ENCODE measurements at regions not wholly inside any gene's neighbourhood (a gene's known extent, or its start where the extent isn't known, plus 50 kb on each side); places are given as distances from the start of the nearest gene placed in this dataset.

DNA sequence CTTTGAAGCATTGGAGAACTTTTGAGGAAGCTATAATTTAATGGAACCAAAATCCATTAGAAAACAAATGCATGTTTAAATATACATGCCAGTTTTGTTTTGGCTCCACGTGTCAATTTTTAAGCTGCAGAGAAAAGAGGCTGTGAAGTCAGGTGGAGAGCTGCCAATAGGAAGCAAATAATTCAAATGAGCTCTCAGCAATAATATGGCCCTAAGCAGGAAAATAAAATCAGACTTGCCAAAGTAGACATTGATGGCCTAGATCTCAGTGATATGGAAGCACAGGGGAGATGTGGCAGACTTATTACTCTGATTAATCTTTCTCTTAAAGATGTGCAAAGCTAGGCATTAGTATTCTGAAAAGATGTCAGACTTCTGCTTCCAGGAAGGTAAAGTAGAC, 769.8 kb upstream of the NDST4 start:
- DNase-seq: no peak

DNA sequence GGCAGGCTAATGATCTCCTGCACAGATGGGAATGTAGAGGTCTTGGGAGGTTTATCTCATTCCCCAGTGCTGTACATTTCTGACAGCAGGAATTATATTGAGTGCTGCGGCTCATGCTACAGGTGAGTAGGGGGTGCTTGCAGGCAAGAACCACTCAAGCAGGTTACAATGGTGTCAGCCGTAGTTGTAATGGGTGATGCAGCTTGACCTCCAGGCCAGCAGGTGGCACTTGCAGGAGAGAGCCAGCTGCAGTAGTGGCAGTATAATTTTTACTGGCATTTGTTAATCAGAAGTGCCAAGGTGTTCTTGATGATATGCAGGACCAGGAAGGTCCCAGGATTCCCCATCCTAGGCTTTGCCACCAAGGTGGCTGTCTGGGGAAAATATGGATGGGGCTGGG, 759.6 kb upstream of the NDST4 start:
- DNase-seq: no peak

DNA sequence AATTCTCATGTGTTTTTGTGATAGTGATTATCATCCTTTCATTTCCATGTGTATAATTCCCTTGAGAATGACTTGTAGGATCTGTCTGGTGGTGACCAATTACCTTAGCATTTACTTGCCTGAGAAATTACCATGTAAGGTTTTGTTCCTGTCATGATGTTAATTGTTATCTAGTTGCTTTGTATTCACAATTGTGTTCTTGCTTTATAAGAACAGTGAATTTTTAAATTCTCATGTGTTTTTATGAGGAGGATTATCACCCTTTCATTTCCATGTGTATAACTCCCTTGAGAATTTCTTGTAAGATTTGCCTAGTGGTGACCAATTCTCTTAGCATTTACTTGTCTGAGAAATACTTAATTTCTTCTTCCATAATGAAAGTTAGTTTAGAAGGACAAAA, 758.2 kb upstream of the NDST4 start:
- no peak for DNase-seq

DNA sequence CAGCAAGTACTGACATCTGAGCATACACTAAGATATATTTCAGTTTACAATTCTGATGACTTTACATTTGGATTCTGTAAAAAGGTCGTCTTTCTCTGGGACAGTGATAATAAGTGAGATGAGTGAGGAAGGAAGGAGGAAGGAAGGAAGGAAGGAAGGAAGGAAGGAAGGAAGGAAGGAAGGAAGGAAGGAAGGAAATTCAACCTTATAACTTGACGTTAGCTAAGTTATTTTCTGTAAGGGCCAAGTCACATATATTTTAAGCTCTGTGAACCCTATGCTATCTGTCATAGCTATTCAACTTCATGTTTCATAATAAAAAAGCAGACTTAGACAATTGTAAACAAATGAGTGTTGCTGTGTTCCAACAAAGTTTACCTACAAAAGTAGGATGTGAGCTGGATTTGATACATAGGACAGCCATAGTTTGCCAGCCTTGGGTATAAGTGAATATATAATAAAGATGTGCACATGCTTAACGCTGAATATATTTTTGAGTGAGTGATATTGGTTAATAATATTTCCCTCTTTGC, 753.0 kb upstream of the NDST4 start:
- no peak for DNase-seq

DNA sequence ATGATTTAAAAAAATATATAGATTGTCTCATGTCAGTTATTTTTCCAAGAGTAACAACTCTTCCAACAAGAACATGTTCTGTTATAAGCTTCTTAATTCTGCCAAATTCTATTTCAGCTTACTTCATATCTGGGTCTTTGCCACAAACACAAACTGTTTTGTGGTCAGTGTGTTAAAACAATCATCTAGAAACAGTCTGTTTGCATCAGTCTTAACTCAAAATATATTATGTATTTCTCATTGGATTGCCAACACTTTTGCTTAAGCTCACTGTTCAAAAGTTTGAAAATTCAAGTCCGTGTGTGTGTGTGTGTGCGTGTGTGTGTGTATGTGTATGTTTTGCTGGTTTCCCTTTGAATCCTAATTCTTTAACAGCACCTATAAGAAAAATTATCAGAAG, 752.3 kb upstream of the NDST4 start:
- no peak for DNase-seq

DNA sequence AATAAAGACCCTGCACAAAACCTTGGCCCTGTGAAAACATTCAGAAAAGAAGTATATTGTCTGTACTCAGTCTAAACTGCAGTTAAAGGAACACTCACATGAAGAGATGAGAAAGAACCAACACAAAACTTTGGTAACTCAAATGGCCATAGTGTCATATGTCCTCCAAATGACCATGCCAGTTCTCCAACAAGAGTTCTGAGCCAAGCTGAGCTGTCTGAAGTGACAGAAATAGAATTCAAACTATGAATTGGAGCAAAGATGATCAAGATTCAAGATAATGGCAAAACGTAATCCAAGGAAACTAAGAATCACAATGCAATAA, 739.3 kb upstream of the NDST4 start:
- DNase-seq: no peak

DNA sequence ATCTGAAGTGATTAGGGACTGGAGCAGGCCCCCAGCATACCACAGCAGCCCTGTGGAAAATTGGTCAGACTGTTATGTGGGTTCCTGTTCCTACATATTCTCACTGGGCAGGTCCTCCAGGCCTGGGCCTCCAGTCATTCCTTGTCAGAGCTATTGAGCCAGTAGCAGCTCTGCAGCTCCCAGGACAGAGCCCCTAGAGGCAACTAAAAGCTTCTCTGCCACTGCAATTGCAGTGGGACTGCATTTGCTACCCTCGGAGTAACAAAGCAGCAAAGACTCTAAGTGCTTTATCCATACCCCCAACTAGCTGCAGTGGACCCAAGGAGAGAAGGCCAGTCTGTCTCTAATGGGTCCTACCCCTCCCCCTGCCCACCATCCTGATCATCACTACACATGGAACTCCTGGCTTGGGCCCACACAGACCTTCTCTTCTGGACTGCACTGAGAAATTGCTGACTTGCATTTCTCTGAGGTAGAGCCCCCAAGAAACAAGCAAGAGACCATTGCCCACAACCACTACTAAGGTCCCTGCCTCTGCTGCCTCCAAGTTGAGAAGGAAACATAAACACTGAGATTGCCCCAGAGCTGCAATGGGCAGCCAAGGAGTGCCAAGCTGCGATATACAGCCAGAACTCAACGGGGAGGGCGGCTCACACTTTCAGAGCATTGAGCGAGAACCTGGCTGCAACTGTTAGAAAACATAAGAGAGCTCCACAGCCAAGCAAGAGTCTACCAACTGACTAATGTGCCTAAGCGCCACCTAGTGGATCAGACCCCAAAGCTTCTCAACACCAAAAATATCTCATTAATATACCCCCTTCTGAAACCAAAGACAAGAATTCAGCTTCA, 738.7 kb upstream of the NDST4 start:
- DNase-seq: peak; percentile 3

DNA sequence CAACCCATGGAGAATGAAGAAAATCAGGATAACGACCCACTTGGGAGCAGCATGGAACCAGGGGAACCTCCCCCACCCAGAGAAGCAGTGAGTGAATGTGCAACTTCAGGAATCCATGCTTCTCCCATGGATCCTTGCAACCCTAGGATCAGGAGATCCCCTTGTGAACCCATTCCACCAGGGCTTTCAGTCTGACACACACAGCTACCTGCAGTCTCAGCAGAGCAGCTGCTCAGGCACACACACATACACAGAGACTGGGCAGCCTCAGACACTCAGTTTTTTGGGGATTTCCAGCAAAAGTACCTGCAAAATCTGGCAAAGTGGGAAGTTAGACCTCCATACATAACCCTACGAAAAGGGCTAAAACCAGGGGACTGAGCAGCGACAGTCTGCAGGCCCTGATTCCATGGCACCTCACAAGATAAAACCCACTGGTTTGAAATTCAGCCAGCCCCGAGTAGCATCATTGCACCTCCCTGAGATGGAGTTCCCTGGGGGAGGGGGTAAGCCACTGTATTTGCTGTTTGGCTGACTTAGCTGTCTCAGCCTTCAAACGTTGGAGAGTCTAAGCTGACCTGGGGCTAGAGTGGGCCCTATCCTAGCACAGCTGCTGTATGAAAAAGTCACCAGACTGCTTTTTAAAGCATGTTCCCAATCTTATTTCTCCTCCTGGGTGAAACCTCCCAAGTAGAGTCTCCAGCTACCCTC, 737.5 kb upstream of the NDST4 start:
- DNase-seq: no peak

DNA sequence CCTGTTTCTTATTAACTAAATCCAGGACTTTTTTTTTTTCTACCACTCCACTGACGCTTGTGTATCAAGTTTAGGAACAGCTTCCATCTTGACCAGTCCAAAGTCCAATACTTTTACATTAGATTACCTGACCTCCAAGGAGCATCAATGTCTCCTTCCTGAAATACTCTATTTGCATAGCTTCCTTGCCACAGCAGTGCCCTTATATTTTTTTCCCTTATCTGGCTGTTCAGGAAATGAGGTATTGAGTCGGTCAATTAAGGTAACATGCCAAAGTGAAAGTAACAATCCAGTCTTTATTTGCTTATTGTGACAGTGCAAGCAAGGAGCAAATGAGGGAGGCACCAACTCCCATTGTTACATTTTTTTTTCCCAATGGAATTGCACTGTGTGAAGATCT, 730.8 kb upstream of the NDST4 start:
- no peak for DNase-seq

DNA sequence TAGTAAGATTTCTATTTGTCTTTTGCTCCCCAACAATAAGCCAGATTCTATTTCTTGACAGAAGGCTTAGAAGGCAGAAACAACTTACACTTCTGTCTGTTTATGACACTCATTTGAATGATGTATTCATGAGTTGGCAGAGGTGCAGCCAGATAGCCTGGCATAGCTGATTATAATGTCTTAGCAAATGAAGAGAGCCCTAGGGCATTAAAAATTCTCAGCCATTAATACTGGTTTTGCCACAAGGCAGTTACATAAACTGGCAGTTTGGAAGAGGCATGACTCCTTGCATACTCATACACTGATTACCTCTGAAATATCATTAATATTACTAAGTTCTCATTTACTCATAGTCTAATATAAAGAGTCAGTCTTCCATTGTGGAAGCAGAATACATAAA, 728.5 kb upstream of the NDST4 start:
- no peak for DNase-seq

DNA sequence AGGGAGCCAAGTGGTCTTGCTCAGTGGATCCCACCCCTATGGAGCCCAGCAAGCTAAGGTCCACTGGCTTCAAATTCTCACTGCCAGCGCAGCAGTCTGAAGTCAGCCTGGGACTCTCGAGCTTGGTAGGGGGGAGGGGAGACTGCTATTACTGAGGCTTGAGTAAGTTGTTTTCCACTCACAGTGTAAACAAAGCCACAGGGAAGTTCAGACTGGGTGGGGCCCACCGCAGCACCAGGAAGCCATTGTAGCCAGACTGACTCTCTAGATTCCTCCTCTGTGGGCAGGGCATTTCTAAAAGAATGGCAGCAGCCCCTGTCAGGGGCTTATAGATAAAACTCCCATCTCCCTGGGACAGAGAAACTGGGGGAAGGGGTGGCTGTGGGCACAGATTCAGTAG, 721.0 kb upstream of the NDST4 start:
- no peak for DNase-seq

DNA sequence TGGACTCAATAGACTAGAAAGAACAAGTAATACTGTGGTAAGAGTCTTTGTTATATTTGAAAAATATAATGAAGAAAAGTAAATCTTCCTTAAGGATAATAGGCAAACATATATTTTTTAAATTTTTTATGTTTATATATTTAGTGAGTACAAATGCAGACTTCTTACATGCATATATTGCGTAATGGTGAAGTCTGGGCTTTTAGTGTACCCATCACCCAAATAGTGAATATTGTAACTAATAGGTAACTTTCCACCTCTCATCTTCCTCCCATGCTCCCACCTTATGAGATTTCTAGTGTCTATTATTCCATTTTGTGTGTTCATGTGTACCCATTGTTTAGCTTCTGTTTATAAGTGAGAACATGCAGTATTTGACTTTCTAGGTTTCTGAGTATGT, 711.2 kb upstream of the NDST4 start:
- no peak for DNase-seq

DNA sequence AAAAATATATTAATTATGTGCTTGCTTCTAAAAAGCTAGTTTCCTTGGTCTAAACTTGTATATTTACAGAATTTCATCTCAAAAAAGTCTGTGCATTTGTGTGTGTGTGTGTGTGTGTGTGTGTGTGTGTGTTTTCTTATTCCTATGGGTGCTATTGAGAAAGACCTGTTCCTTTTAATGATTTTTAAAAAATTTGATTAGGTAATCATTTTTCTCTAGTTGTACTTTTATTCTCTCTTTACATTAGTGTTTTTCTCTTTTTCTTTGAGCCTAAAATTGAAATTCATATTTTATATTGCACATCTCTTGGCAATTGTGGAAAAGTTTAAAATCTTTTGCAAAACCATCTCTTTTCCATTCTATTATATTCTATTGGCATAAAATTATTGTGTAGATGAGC, 690.4 kb upstream of the NDST4 start:
- DNase-seq: no peak

DNA sequence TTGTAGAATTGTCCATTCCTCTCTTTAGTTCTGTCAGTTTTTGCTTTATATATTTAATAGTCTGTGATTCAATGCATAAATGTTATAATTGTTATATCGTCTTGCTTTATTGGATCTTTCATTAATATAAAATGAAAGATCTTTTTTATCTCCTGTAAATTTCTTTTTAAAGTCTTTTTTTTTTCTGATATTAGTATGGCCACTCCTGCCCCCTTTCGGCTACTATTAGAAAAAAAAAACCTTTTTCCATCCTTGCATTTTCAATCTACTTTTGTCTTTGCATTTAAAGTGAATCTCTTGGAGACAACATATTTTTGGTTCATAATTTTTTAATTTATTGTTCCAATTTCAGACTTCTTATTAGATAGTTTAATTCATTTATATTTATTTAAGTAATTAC, 677.4 kb upstream of the NDST4 start:
- no peak for DNase-seq

DNA sequence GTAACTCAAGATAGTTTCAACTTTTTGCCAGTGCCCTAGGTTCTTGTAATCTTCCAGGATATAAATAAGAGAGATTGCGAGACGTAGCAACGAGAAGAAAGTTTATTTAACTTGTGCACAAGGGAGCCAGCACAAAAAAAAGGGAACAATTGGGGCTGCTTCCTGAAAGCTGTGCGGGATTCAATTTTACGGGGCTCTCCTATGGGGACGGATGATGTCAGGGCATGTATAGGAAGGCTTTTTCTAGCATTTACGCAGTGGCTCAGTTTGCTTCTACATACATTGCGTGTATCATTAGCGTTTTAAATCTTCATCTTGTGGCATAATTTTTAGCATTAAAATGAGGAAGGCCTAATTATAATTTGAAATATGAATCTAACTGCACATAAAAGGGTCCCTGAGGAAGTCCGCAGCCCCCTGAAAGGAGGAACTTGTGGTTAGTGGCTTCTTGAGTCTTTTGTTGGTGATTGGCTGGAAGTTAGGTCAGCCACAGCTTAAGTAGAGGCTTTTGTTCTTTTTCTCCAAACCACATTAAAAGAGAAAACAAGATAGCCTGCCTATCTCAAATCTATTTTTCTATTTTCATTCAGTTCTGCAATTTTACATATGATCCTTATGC, 668.2 kb upstream of the NDST4 start:
- no peak for DNase-seq

DNA sequence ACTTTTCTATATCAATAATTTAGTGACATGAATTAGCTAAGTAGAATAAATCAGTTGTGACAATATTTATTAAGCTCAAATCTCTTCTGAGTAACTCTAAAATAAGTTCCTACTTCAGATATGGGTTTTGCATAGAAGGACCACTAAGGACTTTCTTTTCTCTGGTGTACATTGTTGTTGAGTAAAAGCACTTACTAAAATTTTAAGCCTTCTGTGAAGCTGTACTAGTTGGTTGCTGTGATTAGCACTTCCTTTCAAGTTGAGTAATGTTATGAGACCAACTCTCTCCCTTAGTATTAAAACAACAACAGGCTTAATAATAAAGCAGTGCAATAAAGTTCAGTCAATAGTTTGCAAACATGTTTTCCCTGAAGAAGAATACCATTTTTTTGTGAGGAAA, 667.4 kb upstream of the NDST4 start:
- DNase-seq: no peak

DNA sequence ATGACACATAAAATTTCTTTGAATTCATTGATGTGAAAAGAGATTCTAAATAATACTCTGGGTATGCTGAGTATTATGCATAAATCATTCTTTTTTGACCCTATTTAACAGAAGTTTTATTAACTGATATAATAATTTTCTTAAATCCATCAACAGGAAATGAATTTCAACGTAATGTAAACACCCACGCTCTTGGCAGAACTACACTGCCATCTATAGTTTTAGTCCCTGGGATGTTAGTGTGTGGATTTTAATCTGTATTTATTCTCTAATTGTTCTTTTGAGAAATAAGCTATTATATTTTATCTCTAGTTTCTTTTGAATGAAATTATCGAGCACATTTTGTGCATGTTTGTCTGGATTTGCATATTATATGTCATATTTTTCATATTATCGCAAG, 666.8 kb upstream of the NDST4 start:
- no peak for DNase-seq

DNA sequence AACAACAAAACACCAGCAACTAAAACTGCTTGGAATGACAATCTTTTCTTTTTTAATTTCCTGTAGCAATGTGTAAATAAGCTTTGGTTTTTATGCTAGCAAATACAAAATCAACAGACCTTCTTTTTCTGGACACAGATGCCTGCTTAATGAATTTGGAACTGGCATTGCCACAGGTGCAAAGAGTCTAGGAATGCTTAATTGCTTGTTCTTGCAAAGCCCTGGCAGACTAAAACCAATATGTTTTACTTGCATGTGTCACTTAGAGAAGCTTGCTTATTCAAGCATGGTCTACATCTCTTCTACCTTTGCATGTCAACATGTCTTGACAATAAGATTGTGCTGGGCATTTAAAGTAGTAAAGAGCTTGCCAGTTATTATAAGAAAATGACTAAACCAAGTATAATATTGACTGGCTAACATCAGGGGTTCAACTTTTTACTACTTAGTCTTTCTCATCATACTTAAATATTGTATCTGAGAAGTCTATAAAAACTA, 656.7 kb upstream of the NDST4 start:
- no peak for DNase-seq

DNA sequence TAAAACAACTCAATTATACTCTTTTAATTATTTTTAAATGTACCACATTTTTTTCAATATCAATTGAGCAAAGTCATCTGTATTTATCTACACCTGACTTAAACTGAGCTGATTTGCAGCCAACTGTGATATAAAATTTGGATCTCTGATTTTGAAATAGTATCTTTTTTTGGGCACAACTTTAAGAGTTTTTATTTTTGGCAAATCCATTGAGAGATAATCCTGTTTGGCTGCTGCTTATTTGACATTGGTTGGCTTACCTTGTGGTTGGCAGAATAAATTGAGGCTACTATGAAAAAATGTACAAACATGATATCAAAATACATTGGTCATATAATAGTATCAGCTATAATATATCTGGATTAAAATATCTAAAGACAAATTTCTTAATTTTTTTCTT, 656.0 kb upstream of the NDST4 start:
- no peak for DNase-seq

DNA sequence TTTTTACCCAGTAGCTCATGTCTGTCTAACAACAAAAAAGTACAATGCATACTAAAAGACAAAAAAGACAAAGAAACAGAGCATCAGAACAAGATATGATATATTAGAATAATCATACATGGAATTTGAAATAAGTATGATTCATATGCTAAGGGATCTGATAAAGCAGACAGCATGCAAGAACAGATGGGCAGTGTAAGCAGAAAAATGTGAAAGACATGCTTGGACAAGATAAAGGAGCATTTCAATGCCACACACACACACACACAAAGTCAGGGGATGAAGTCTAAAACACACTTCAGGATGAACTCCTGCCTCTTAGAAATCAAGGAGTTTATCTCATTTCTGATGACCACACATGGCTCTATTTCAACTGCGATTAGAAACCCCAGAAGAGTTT, 649.6 kb upstream of the NDST4 start:
- no peak for DNase-seq

DNA sequence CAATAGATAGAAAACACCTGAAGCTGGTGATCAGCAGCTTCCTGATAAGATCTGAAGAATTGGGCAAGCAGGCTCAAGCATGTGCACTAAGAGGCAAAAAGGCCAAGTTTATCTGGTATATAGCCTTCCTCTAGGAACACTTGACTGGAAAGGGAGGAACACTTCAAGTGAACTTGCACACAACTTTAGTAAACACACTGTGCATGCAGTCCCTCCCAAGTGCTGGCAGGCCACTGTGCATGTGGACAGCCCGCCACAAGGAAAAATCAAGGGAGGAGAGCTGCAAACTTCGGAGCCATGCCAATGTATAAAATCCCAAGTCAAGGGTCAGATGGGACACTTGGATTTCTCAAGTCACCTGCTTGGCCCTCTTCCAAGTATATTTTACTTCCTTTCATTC, 645.8 kb upstream of the NDST4 start:
- no peak for DNase-seq

DNA sequence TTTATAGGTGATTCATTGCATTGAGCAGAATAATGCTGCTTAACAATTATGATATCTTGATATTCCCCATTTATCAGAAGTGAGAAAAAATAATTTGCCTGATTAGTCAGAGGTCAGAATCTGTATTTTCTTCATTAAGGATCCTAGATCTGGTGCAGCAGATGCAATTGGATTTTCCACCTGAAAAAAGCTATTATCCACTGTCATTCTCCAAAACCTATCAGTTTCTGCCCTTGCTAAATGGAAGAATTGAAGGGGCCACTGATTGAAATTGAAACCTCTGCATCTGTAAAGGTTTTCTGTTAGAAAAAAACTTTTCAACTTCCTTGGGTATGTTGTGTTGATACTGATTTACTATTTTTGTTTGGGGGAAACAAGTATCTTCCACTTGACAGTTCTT, 636.0 kb upstream of the NDST4 start:
- DNase-seq: no peak

DNA sequence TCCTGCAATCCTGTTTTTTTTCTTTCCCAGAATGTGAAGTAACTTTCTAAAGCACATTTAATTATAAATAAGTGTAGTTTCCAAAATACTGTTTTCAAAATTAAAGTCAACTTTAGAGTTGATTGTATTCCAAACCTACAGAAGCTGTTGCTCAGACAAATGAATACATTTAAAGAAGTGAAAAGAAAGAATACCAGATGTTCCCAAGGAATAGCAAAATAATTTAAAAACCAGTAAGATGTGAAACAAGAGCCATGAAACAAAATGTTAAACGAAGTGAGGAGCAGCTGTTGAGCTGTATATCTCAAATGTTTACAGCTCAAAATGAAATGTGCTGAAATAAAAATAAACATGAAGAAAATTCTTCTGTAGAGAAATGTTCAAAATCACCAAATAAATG, 627.4 kb upstream of the NDST4 start:
- no peak for DNase-seq

DNA sequence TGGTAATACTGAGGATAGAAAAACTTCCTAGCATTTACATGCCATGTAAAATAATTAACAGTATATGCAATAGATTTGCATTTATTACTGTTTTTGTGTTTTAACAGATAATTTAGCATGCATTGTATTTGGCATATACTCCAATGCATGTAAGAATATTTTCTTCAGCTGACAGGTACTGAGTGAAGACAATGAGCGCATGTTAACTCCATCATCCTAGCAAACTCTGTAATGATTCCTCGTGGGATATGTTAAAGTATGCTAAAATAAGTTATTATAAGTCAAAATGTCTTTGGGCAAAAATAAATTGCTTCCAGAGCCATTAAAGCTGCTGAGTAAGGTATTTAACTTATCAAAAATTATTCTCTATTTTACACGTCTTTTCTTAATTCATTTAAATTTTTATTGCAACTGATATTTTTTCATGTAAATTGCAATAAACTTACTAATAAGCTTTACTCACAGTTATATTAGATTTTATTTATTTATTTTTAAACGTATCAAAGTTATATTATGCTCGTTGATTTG, 616.4 kb upstream of the NDST4 start:
- no peak for DNase-seq
